SU-DHL-6 (cell line): ENCODE measurements at regions not wholly inside any gene's neighbourhood (a gene's known extent, or its start where the extent isn't known, plus 50 kb on each side); places are given as distances from the start of the nearest gene placed in this dataset.

ENCODE experiments used
- CTCF ChIP-seq: fragments of 200-600 bp; sonication (generic); IDR thresholded peaks from one replicate; pipeline ENCODE4 v1.5.1; 2017; ENCODE audit warnings: antibody characterized with exemption, mild to moderate bottlenecking, low read length, moderate library complexity; ENCODE audit not compliant: insufficient read depth, poor library complexity, severe bottlenecking
- EZH2phosphoT487 ChIP-seq: fragments of 200-600 bp; sonication (generic), shearing (Covaris generic); conservative IDR thresholded peaks from 2 replicates; pipeline ENCODE4 v1.6.1; 2018; ENCODE audit warnings: mild to moderate bottlenecking, antibody characterized with exemption, low read length, moderate library complexity, mixed read lengths

- TF ChIP-seq CTCF = no peak
- no peak for TF ChIP-seq EZH2phosphoT487
These were observed 552.2 kb upstream of the NCAM2 start for GRCh38 chr21:20445971-20446370.
